Right lobe of liver (tissue), 4 donors: ENCODE measurements at regions not wholly inside any gene's neighbourhood (a gene's known extent, or its start where the extent isn't known, plus 50 kb on each side); places are given as distances from the start of the nearest gene placed in this dataset.

Source experiments
- CTCF ChIP-seq, 4 donors: fragments of 200-600 bp in 3 of 4; fragments of 450-650 bp in 1 of 4; IDR thresholded peaks; one replicate each; pipeline versions ENCODE4 v1.5.1 to v1.8.0; 2016 to 2022; ENCODE audit warnings: antibody characterized with exemption in 4 of 4, mild to moderate bottlenecking in 2 of 4
- POLR2A ChIP-seq: fragments of 450-650 bp; IDR thresholded peaks from one replicate; pipeline ENCODE4 v1.6.1; 2017; ENCODE audit warnings: antibody characterized with exemption, mild to moderate bottlenecking
- donor health status: DM: no; HTN: no; CAD: no.
- donor health status: DM: no; HTN: no; CAD: no.
- donor health status: DM: no; HTN: yes; CAD: no.

GRCh38 chr3:193980326-193980725 is 155.6 kb upstream of the HES1 start:
- no peak for TF ChIP-seq CTCF (IDR thresholded peaks at IDR 0.05)
- TF ChIP-seq POLR2A: no peak
